ENCODE measurements at regions not wholly inside any gene's neighbourhood (a gene's known extent, or its start where the extent isn't known, plus 50 kb on each side); places are given as distances from the start of the nearest gene placed in this dataset.

DNA sequence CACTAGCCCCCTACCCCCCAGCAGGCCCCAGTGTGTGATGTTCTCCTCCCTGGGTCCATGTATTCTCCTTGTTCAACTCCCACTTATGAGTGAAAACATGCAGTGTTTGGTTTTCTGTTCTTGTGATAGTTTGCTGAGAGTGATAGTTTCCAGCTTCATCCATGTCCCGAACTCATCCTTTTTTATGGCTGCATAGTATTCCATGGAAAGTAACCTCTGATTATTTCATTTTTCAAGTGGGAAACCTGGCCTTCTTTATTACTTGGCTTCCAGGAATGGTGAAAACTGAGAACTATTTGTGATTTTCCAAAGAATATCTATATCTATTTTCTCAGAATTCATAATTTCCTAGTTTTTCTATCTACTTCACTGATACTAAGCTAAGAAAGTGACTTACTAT lies 235.0 kb downstream of the MTERF1 start:
- Histone ChIP-seq H3K4me3 (no peak overlapping the region), H3K27ac (no peak overlapping the region), H3K36me3 (no peaks in the 10 kb centered on the region), H3K4me1 (no peaks in the 10 kb centered on the region), H3K9me3 (no peaks in the 10 kb centered on the region), H3K27me3 (no peaks in the 10 kb centered on the region)
- ATAC-seq (no peak), DNase-seq (no peak), FAIRE-seq (no peak)
- intact Hi-C loops (cut with DNase I), result loop anchor here in 1 of 3 donors (10.0 kb wide), 1 partner anchor 561 kb away; no protein-coding TSS in a partner anchor
- WGBS, 2 donors, result 76 to 86% methylated on average over 1 of the region's 1 CpG
- TF ChIP-seq, protein P1, sequence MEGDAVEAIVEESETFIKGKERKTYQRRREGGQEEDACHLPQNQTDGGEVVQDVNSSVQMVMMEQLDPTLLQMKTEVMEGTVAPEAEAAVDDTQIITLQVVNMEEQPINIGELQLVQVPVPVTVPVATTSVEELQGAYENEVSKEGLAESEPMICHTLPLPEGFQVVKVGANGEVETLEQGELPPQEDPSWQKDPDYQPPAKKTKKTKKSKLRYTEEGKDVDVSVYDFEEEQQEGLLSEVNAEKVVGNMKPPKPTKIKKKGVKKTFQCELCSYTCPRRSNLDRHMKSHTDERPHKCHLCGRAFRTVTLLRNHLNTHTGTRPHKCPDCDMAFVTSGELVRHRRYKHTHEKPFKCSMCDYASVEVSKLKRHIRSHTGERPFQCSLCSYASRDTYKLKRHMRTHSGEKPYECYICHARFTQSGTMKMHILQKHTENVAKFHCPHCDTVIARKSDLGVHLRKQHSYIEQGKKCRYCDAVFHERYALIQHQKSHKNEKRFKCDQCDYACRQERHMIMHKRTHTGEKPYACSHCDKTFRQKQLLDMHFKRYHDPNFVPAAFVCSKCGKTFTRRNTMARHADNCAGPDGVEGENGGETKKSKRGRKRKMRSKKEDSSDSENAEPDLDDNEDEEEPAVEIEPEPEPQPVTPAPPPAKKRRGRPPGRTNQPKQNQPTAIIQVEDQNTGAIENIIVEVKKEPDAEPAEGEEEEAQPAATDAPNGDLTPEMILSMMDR (IDR thresholded peaks at IDR 0.05), result no peak

GRCh38 chr7:91651986-91652385 lies 228.5 kb downstream of the MTERF1 start:
- H3K4me3 ChIP-seq, result no peak overlapping the region
- FAIRE-seq, result no peak
- no peak overlapping the region for H3K27ac ChIP-seq
- intact Hi-C loops (cut with DNase I), result no loop called here
- TF ChIP-seq, protein P1 (IDR thresholded peaks at IDR 0.05), result no peak
- H3K9me3 ChIP-seq, result no peaks in the 10 kb centered on the region
- H3K36me3 ChIP-seq, result no peaks in the 10 kb centered on the region
- no peak for DNase-seq
- no peaks in the 10 kb centered on the region for H3K4me1 ChIP-seq
- 59 to 88% methylated on average over 1 of the region's 1 CpG for WGBS, 2 donors
- no peaks in the 10 kb centered on the region for H3K27me3 ChIP-seq
- ATAC-seq, result no peak

DNA sequence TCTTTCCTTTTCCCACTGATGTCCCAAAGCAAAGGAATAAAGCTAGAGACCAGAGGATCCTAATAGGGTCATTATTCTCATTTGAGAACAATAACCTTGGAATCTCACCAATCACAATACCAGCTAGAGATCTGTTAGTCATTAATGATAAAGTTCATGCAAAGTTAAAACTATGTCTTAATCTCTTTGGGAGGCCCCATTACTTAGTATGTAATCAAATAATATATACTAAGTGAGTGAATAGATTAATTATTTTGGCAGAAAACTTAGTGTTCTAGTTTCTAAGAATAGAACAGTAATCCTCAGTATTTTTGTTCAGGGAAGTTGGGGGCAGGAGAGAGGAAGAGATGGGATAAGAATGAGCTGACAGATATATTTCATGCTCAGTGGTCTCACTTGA lies 227.2 kb downstream of the MTERF1 start:
- no peak overlapping the region for H3K27ac ChIP-seq
- H3K27me3 ChIP-seq, result no peaks in the 10 kb centered on the region
- no peaks in the 10 kb centered on the region for H3K36me3 ChIP-seq
- H3K4me1 ChIP-seq, result no peaks in the 10 kb centered on the region
- H3K9me3 ChIP-seq, result no peaks in the 10 kb centered on the region
- no peak for FAIRE-seq
- no peak for ATAC-seq
- TF ChIP-seq, protein P1 (IDR thresholded peaks at IDR 0.05), result no peak
- DNase-seq, result no peak
- H3K4me3 ChIP-seq, result no peak overlapping the region
- intact Hi-C loops (cut with DNase I), result no loop called here

DNA sequence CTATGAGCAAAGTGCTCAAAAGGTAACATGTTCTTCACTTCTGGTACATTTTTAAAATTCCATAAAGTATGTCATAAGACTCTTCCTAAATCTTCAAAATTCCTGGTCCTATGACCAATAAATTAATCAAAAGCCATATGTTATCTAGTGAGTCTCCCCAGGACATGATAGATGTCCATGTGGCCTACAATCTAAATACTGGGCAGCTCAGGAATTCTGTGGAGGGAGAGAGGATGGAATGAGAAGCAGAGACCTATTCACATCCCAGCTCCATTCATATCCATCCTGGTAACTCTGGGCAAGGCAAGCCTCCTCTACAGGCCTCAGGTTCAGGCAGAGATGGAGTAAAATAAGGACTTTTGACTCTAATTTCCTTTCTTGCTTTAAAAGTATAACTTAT lies 224.8 kb downstream of the MTERF1 start:
- no peak for FAIRE-seq
- intact Hi-C loops (cut with DNase I), result no loop called here

More for the DNA sequence above, 224.8 kb downstream of the MTERF1 start:
- DNase-seq (no peak), ATAC-seq (no peak)
- H3K4me3 ChIP-seq, result no peak overlapping the region
- no peaks in the 10 kb centered on the region for H3K4me1 ChIP-seq
- no peaks in the 10 kb centered on the region for H3K27me3 ChIP-seq
- H3K27ac ChIP-seq, result no peak overlapping the region
- TF ChIP-seq, protein P1 (IDR thresholded peaks at IDR 0.05), result no peak
- no peaks in the 10 kb centered on the region for H3K9me3 ChIP-seq
- H3K36me3 ChIP-seq, result no peaks in the 10 kb centered on the region
